Upper lobe of left lung (tissue), 6 donors: ENCODE measurements at regions not wholly inside any gene's neighbourhood (a gene's known extent, or its start where the extent isn't known, plus 50 kb on each side); places are given as distances from the start of the nearest gene placed in this dataset.

Source experiments
- ATAC-seq, 2 donors: fragments of 200-7000 bp; cut with Tn5 transposase; one replicate each; pipeline ENCODE4 v1.9.1; 2022; ENCODE audit warnings: mild to moderate bottlenecking in 2 of 2, moderate library complexity in 2 of 2; ENCODE audit not compliant: low FRiP score in 2 of 2
- DNase-seq, 2 donors: peaks; one replicate each; pipeline ENCODE4 v3.0.0-alpha.2; 2019 to 2020
- H3K27ac ChIP-seq, 4 donors: fragments of 200-600 bp; sonication (generic); one replicate each; pipeline ENCODE4 v1.5.1; 2016 to 2019
- H3K27me3 ChIP-seq, 4 donors: fragments of 200-600 bp; sonication (generic); one replicate each; pipeline ENCODE4 v1.5.1; 2017 to 2019
- H3K36me3 ChIP-seq, 4 donors: fragments of 200-600 bp; sonication (generic); one replicate each; pipeline ENCODE4 v1.5.1; 2016 to 2019
- H3K4me1 ChIP-seq, 4 donors: fragments of 200-600 bp; sonication (generic); one replicate each; pipeline ENCODE4 v1.5.1; 2018 to 2019
- H3K4me3 ChIP-seq, 4 donors: fragments of 200-600 bp; sonication (generic); one replicate each; pipeline ENCODE4 v1.5.1; 2017 to 2019; ENCODE audit warnings: mild to moderate bottlenecking in 2 of 4, moderate library complexity in 1 of 4
- H3K9me3 ChIP-seq, 4 donors: fragments of 200-600 bp; sonication (generic); one replicate each; pipeline ENCODE4 v1.5.1; 2018 to 2019
- CTCF ChIP-seq, 6 experiments: fragments of 450-650 bp in 4 of 6; fragments of 200-600 bp in 2 of 6; sonication (generic) in 2 of 6; IDR thresholded peaks; one replicate each; pipeline ENCODE4 v1.5.1; 2016 to 2019; ENCODE audit warnings: antibody characterized with exemption in 6 of 6
- EP300 ChIP-seq, 4 donors: sonication (generic); formaldehyde crosslinking; IDR thresholded peaks; one replicate each; pipeline ENCODE4 v1.5.1; 2017; ENCODE audit warnings: antibody characterized with exemption in 4 of 4, control low read depth in 2 of 4
- POLR2A ChIP-seq, 4 donors: fragments of 450-650 bp; IDR thresholded peaks; one replicate each; pipeline ENCODE4 v1.5.1; 2016 to 2017; ENCODE audit warnings: antibody characterized with exemption in 4 of 4, mild to moderate bottlenecking in 2 of 4
- POLR2AphosphoS5 ChIP-seq, 2 donors: sonication (generic); formaldehyde crosslinking; IDR thresholded peaks; one replicate each; pipeline ENCODE4 v1.5.1; 2017; ENCODE audit warnings: antibody characterized with exemption in 2 of 2
- WGBS, 2 donors: methylation state at CpG; one replicate each; pipeline ENCODE4 v1.1.5; 2017 to 2018; 5-methylcytosine and 5-hydroxymethylcytosine counted together
- donor health status: DM: no; HTN: no; CAD: no; lungs with moderate emphysema.
- donor health status: DM: no; HTN: yes; CAD: no; lungs with severe emphysema.

GRCh38 chr3:127136024-127136600 lies 56.8 kb upstream of the PRR23E start:
- H3K4me3 ChIP-seq, result peak overlapping the region in 1 of 4 donors; percentile 22
- peaks cover 0 to 13% (median 0%) of the 10 kb centered on the region in 4 donors for H3K27me3 ChIP-seq
- H3K4me1 ChIP-seq, result peaks cover 9 to 23% (median 13%) of the 10 kb centered on the region in 4 donors
- H3K9me3 ChIP-seq, result no peaks in the 10 kb centered on the region
- ATAC-seq (no peak), DNase-seq (no peak)
- WGBS, 2 donors, result 17 to 75% methylated on average over 2 to 15 of the region's 16 CpGs
- TF ChIP-seq POLR2AphosphoS5 (IDR thresholded peaks at IDR 0.05) (no peak), POLR2A (IDR thresholded peaks at IDR 0.05) (no peak), CTCF (IDR thresholded peaks at IDR 0.05) (no peak), EP300 (IDR thresholded peaks at IDR 0.05) (no peak)
- no peak overlapping the region for H3K27ac ChIP-seq
- H3K36me3 ChIP-seq, result no peaks in the 10 kb centered on the region

GRCh38 chr3:127136706-127137105 lies 56.2 kb upstream of the PRR23E start:
- WGBS, 2 donors, result 94 to 95% methylated on average over 4 of the region's 4 CpGs
- Histone ChIP-seq H3K9me3 (no peaks in the 10 kb centered on the region), H3K4me3 (no peak overlapping the region), H3K36me3 (no peaks in the 10 kb centered on the region), H3K27me3 (peaks cover 0 to 13% (median 0%) of the 10 kb centered on the region in 4 donors), H3K4me1 (peaks cover 9 to 26% (median 14%) of the 10 kb centered on the region in 4 donors), H3K27ac (no peak overlapping the region)
- TF ChIP-seq CTCF (IDR thresholded peaks at IDR 0.05) (no peak), EP300 (IDR thresholded peaks at IDR 0.05) (no peak), POLR2AphosphoS5 (IDR thresholded peaks at IDR 0.05) (no peak), POLR2A (IDR thresholded peaks at IDR 0.05) (no peak)
- ATAC-seq (no peak), DNase-seq (no peak)

- H3K27me3 ChIP-seq, result peaks cover 0 to 13% (median 0%) of the 10 kb centered on the region in 4 donors
- ATAC-seq, result no peak
Measured at GRCh38 chr3:127137113-127137512, 55.8 kb upstream of the PRR23E start.

GRCh38 chr3:127137757-127138536 lies 55.0 kb upstream of the PRR23E start:
- no peak for DNase-seq
- Histone ChIP-seq H3K27ac (no peak overlapping the region), H3K36me3 (no peaks in the 10 kb centered on the region), H3K4me1 (peaks cover 9 to 33% (median 16%) of the 10 kb centered on the region in 4 donors), H3K9me3 (no peaks in the 10 kb centered on the region), H3K27me3 (peaks cover 0 to 13% (median 0%) of the 10 kb centered on the region in 4 donors), H3K4me3 (no peak overlapping the region)
- ATAC-seq, result no peak
- TF ChIP-seq POLR2AphosphoS5 (IDR thresholded peaks at IDR 0.05) (no peak), EP300 (IDR thresholded peaks at IDR 0.05) (no peak), CTCF (IDR thresholded peaks at IDR 0.05) (no peak), POLR2A (IDR thresholded peaks at IDR 0.05) (no peak)
- 90 to 100% methylated on average over 4 to 11 of the region's 11 CpGs for WGBS, 2 donors

More at GRCh38 chr3:127137113-127137512, 55.8 kb upstream of the PRR23E start:
- TF ChIP-seq POLR2A (IDR thresholded peaks at IDR 0.05), result no peak
- TF ChIP-seq POLR2AphosphoS5 (IDR thresholded peaks at IDR 0.05), result no peak
- TF ChIP-seq EP300 (IDR thresholded peaks at IDR 0.05), result no peak
- no peak for TF ChIP-seq CTCF (IDR thresholded peaks at IDR 0.05)
- Histone ChIP-seq H3K4me3 (no peak overlapping the region), H3K36me3 (no peaks in the 10 kb centered on the region), H3K27ac (no peak overlapping the region), H3K4me1 (peaks cover 9 to 30% (median 16%) of the 10 kb centered on the region in 4 donors), H3K9me3 (no peaks in the 10 kb centered on the region)
- WGBS, 2 donors, result 90 to 95% methylated on average over 7 to 8 of the region's 8 CpGs
- no peak for DNase-seq
